ENCODE measurements at regions not wholly inside any gene's neighbourhood (a gene's known extent, or its start where the extent isn't known, plus 50 kb on each side); places are given as distances from the start of the nearest gene placed in this dataset.

GRCh38 chr2:120504936-120505705 lies 159.2 kb downstream of the INHBB start:
- H3K27me3 ChIP-seq (ENCODE audit: control insufficient read depth in 2 of 2, insufficient read depth in 2 of 2, low read length in 2 of 2), result peaks cover 11 to 75% of the 10 kb centered on the region in 2 experiments

More at GRCh38 chr2:120504936-120505705, 159.2 kb downstream of the INHBB start:
- POLR2A ChIA-PET, result no interaction called here
- no peak overlapping the region for H3K4me2 ChIP-seq (ENCODE audit: insufficient read depth, low read length)
- H3K9ac ChIP-seq (ENCODE audit: insufficient read depth in 1 of 2, low read depth in 2 of 2, low read length in 2 of 2), result no peak overlapping the region
- no peaks in the 10 kb centered on the region for H3K4me1 ChIP-seq (replicated peaks in 1 of 2; ENCODE audit: control insufficient read depth in 2 of 2, insufficient read depth in 2 of 2, low read length in 2 of 2)
- no peaks in the 10 kb centered on the region; the same call in 1 of the 2 replicates for H4K20me1 ChIP-seq (replicated peaks; ENCODE audit: control insufficient read depth, insufficient read depth, low read length)
- H3K9me1 ChIP-seq (ENCODE audit: control insufficient read depth, insufficient read depth, low read length), result no peaks in the 10 kb centered on the region
- ATAC-seq, result no peak
- H3K79me2 ChIP-seq (ENCODE audit: control insufficient read depth, insufficient read depth, low read length), result no peaks in the 10 kb centered on the region
- H2AFZ ChIP-seq (ENCODE audit: low read depth, low read length), result no peak overlapping the region
- FAIRE-seq, result no peak
- no peaks in the 10 kb centered on the region for H3K36me3 ChIP-seq (ENCODE audit: control insufficient read depth, insufficient read depth, low read length)
- 3% methylated on average over 13 of the region's 15 CpGs for WGBS (ENCODE audit: insufficient coverage, low coverage, missing lambda C conversion rate)
- in situ Hi-C loops (cut with MboI) (no loop called here), intact Hi-C loops (cut with micrococcal nuclease) (no loop called here)
- TF ChIP-seq ZZZ3 (IDR thresholded peaks at IDR 0.05) (no peak), HMGXB4 (CRISPR knock-in tag; IDR thresholded peaks at IDR 0.05) (no peak), BDP1 (IDR thresholded peaks at IDR 0.05; ENCODE audit: insufficient read depth, insufficient read length) (no peak), NR2C2 (CRISPR knock-in tag; IDR thresholded peaks at IDR 0.05) (no peak), NR2C2 (tag; IDR thresholded peaks at IDR 0.05) (no peak), GTF2B (IDR thresholded peaks at IDR 0.05; ENCODE audit: extremely low read depth, insufficient read length) (no peak), ZNF124 (CRISPR knock-in tag; IDR thresholded peaks at IDR 0.05) (no peak), PBX2 (CRISPR knock-in tag; IDR thresholded peaks at IDR 0.05; ENCODE audit: low read depth) (no peak), PBX2 (tag; conservative IDR thresholded peaks at IDR 0.05; ENCODE audit: low read depth) (no peak), CHD4 (IDR thresholded peaks at IDR 0.05; ENCODE audit: insufficient read depth, insufficient replicate concordance, low read depth, low read length, poor library complexity, severe bottlenecking) (no peak), SPI1 (IDR thresholded peaks at IDR 0.05; ENCODE audit: borderline replicate concordance, low read depth, low read length) (no peak), ZKSCAN3 (CRISPR knock-in tag; IDR thresholded peaks at IDR 0.05) (no peak)
- TF ChIP-seq, protein P1, sequence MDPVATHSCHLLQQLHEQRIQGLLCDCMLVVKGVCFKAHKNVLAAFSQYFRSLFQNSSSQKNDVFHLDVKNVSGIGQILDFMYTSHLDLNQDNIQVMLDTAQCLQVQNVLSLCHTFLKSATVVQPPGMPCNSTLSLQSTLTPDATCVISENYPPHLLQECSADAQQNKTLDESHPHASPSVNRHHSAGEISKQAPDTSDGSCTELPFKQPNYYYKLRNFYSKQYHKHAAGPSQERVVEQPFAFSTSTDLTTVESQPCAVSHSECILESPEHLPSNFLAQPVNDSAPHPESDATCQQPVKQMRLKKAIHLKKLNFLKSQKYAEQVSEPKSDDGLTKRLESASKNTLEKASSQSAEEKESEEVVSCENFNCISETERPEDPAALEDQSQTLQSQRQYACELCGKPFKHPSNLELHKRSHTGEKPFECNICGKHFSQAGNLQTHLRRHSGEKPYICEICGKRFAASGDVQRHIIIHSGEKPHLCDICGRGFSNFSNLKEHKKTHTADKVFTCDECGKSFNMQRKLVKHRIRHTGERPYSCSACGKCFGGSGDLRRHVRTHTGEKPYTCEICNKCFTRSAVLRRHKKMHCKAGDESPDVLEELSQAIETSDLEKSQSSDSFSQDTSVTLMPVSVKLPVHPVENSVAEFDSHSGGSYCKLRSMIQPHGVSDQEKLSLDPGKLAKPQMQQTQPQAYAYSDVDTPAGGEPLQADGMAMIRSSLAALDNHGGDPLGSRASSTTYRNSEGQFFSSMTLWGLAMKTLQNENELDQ (CRISPR knock-in tag; IDR thresholded peaks at IDR 0.05; ENCODE audit: borderline replicate concordance), result no peak
- no peak for DNase-seq (ENCODE audit: extremely low read depth in 1 of 4, low spot score in 3 of 4)
- no peak overlapping the region for H3K27ac ChIP-seq (ENCODE audit: extremely low read depth, low read depth, low read length)
- CTCF ChIA-PET (ENCODE audit: low intra/inter-chr PET ratio), result no interaction called here
- BruUV-seq (replicated peaks), result no TSS peak
- no peak overlapping the region for H3K4me3 ChIP-seq
- H3K9me3 ChIP-seq (replicated peaks; ENCODE audit: control insufficient read depth, insufficient read depth, low read depth, low read length), result no peaks in the 10 kb centered on the region
